Activated CD4-positive, alpha-beta T cell treated with anti-CD3 and anti-CD28 coated beads, Interleukin-2, Interleukin-6, amounts not matched to agents 100 ng/mL and 50 ng/mL, durations not matched to agents 16 hours and 8 hours (primary cell): ENCODE measurements at regions not wholly inside any gene's neighbourhood (a gene's known extent, or its start where the extent isn't known, plus 50 kb on each side); places are given as distances from the start of the nearest gene placed in this dataset.

Experiments used
- DNase-seq: peaks from one replicate; pipeline ENCODE4 v3.0.0-alpha.2; 2020

DNA sequence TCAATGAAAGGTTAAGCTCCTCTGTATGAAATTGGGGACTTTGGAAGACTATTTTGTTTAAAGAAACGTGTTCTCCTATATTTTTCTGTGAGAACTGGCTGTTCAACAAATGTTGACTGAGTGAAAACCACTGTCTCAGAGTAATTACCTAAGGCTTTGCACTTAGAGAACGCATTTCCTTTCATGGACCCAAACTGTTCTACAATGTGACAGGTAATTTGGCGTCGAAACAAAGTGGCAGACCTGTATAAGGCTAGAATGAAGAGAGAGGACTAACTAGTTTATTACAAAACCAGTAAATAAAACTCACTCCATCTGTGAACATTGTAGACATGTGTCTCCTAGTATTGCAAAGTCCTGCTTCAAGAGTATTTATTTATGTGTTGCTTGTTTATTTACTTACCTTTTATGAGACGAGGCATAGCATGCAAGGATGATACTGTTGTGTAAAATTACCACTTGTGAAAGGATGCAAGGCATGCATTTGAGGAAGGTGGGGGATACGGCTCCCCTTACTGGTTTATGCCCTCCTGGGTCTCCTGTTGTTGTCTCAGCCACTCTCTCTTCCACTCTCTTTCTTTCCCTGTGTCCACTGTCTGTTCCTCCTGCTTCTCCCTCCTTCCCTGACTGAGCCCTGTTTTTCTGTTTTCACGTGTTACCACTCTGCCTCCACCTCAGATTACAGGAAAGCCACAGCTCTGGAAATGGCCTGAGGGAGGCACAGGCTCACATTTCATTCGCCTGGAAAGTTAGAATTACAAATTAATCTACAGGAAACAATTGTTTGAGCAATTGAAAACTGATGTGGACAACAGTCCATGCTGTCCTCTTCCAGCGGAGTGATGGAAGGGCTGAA, 444.0 kb upstream of the ZNF608 start:
- DNase-seq: no peak

DNA sequence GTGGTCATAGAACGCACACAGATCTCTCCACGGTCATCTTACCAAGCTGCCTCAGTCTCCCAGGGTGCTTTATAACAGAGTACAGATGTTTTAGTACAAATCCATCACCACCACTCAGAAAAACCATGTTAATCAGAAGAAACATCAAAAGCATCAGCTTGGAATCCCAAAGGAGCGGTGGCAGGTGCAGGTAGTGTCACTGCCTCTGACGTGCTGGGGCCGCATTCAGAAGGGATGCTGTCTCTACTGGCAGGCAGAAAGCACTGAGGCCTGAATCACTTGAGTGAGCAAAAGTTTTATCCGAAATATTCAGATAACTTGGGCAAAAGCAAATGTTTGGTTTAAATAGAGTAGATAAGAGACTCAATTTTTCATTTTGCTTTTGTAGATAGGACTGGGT, 448.4 kb upstream of the ZNF608 start:
- no peak for DNase-seq

DNA sequence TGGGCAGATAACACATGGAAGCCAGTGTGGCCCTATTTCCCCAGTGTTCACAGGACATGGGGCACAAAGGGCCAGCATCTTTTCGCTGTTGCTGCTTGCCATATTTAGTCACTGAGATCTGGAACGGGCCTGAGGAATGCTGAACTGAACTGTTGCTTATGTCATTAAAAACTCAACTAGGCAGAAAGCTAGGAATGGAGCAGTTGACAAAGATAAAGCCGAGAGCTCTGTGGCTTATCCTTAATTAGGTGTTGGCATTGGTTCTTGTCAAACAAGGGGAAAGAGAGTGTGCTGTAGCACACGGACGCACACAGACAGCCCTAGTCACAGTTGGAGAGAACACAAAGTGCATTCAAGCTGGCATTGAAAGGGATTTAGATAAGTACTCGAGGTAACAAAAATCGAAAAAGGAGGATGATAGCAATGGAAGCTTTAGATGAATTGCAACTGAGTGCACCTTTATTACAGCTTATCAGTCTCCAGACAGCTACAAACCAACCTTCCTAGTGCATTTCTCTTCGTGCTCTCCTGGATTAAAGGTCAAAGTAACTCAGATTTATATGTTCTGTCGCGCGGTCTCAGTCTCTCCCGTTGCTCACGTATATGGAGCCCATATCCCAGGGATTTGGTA, 450.2 kb upstream of the ZNF608 start:
- DNase-seq: no peak

DNA sequence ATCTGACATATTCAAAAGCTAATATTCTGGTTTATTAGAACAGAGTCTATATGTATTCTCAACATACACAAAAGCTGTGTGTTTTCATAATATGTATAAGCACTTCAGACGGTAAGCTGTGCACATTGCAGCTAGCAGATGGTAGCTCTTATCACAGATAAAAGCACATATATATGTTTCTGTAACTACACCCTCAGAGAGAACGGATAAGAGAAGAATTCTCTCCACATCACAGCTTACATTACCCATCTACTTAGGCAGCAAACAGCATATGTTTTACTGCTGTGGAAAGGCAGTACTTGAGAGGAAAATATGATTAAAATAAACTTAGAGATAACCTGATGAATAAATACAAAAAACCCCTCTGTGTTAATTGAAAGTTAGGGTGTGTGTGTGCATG, 450.9 kb upstream of the ZNF608 start:
- DNase-seq: no peak

DNA sequence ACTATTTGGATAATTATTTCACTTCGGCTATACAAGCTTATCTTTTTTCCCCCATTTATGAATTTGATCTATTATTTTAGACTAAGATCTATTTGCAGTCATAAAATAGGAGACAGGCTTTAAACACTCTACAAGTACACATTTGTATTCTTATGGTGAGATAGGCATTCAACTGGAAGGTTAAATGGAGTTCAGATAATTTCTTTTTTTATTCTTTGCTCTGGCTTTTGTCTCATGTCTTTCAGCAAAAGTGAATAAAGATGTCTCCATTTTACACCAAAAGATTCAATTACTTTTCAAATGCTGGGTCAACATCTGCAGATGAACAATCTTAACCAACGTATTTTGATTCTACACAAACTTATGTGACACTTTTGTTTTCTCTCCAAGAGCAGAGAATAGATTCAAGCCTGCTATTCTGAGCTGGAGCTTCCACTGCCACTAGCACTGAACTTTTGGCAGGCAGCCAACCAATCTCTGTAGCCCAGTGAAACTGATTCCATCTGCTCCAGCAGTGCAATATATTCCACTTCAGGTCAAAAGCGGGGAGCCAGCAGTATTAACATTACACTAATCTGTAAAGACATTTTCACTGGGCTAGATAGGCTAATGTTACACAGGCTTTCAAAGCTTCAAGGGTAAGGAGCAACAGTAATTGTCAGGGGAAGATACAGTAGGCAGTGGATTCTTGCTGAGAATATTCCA, 452.0 kb upstream of the ZNF608 start:
- DNase-seq: no peak

DNA sequence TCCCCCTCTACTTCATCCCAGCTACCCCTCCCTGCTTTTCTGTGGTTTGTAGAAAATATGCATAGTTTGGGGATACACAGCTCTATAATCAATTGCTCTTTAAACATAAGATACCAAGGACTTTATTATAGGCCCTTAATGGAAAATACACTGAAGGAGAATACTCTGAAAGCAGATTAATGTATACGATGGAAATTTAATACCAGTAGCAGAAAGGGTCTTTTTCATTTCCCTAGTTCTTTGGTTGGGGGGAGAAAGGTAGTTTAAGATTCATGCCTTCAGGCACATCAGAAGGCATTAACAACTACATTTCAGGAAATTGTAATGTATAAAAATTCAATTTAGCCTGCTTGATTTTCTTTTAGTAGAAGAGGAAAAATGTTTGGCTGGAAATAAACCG, 452.9 kb upstream of the ZNF608 start:
- DNase-seq: no peak

DNA sequence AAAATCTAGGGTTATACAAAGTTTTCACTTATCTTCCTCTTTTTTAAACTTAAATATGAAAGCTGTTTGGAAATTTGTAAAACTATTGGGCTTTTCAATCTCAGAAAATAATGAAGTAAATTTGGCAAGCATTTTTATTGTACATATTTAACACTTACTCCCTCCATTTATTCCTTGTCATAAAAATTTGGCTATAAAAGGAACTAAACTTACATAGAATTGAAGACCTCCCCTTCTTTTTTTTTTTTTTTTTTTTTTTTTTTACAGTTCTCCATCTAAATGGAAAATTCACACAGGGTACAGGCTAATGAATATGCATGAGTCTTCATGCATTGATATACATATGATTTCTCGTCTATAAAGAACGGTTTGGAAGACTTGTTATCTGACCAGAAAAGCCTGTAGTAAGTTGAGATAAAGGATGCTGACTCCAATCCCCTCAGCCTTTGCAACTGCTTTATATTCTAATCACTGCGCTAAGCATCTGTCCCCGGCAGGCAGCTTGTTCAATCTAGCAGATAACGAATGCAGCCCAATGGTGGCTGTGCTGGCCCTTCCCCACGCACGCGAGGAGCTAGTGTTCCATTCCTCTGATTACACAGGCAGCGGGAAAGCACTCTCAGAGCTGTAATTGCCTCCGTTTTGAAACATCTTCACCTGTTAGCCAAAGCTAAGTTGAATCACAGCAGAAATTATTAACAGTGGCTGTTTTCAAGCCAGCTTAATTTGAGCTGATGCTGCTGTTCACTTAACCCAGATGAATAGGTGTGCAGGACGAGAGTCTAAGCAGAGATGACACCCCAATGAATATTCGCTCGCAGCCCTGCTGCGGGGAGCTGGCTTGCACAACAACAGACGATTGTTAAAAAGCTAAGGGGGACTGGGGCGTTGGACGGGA, 453.8 kb upstream of the ZNF608 start:
- no peak for DNase-seq

DNA sequence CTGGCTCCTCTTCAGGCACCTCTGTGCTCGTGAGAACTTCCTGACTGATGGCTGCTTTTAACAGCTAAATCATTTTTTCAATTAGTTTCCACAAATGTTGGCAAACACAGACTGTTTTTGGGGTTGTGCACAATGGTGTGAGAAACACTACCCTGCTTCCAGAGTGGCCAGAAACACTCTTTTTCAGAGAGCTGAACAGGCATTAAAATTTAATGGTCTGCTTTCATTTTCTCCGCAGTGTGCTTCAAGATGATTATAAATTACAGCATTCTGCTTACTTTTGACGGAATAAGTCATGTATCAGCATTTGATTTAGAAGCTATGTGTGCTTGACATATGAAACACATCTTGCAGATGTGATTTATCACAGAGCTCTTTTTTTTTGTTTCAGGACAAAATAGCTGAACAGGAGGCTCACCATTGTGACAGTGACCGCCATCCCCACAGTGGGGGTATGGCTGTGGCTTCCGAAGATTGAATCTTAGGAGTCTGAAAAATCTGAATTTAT, 454.5 kb upstream of the ZNF608 start:
- DNase-seq: no peak

DNA sequence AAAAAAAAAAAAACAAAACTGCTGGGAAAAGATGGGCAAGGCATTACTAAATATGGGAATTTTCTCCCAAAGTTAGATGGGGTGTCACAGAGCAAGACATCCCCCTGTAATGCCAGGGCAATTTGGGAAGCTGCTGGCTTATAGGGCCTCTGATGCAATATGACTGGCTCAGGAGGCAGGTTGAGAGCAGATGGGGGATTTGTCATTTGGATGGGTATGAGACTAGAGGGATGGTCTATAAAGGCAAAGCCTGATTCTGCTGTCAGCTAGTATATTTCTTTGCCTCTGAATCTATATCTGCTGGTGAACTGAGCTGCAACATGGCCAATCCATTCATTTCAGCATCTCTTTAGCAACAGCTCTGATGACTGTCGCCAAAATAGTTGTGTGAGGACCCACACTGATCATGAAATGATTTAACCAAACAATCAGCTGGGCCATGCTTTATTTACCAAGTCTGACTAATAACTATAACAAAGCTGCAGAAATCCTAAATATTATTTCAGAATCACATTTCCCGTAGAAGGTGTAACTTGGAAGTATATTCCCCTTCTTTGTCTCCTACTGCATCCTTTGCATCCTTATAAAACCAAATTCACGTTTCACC, 455.1 kb upstream of the ZNF608 start:
- DNase-seq: no peak

DNA sequence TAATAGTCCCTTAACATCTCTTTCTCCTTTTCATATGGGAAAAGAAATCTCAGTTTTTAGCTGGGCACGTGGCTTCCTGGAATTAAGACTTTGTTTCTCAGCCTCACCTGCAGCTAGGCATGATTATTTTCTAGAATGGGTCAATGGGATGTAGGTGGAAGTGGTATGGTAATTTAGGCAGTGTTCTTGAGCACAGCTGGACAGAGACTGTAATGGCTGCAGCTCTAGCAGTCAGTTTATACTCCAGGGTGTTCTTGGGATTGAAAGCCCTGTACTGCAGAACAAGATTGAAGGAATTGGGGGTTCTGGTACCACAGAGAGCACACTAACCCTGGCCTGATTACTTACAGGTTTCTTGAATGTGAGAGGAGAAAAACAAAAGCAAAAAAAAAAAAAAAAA, 455.9 kb upstream of the ZNF608 start:
- no peak for DNase-seq

DNA sequence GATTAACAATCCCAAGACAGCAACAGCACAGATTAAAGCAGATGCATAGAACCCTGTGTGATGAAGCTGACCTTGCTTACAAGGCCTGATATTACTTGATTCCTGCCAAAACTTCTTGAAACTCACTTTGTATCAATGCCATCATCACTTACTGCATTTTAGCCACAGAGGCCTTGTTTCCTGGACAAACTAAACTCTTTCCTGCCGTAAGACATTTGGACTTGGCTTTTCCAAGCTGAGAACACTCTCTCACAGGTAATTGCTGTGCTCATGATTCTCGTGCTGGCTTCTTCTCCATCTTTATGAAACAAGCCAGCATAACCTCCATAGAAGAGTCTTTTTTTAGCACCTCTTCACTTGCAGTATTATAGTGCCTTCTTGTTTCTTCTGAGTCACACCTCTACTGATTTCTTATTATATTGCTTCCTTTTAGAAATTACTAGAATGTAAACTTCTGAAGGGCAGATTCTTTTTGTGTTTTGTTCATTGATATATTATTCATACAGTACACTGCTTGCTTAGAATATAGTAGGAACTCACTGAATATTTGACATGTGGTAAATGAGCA, 456.5 kb upstream of the ZNF608 start:
- no peak for DNase-seq

DNA sequence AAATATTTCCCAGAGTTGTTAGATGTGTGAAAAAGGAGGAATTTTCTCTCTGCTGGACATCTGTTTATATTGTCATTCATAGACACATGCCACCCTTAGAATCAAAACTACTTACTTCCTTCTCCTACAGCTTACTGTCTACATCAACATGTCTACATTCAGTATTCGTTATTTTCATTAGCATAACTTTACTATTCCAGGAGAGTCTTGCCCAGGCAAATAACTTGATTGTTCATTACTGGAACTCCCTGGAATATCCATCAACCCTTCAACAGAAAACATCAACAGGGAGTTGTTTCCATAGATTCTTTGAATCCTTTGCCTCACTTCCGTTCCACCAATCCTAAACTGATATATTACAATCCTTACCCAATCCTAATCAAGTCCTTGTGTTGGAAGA, 457.5 kb upstream of the ZNF608 start:
- DNase-seq: no peak

DNA sequence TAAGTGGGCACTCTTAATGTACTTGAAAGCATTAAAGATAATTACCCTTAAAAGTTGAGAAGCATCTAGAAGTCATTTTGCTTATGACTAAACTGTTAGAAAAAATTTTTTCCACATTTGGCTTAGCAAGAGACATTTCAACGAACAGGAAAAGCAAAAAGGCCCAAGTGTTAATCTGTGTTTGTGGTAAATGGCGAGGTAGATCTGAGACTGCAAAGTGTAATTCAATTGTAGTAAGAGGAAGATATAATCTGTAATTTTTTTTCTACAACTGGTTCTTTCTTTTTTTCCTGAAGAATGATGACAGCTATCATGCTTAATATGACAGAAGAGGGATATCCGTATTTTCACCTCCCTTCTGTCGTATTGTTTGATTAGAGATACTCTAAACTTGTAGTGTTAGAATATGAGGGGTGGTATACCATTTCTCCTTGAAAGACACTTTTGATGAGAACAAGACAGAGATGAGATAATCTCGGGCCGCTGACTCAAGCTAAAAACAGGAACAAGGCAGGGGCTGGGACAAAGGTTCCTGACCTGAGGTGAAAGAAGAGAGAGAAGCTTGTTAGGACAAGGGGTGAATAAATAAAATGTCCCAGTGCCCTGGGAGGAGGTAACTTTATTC, 459.3 kb upstream of the ZNF608 start:
- peak; percentile 1 for DNase-seq

DNA sequence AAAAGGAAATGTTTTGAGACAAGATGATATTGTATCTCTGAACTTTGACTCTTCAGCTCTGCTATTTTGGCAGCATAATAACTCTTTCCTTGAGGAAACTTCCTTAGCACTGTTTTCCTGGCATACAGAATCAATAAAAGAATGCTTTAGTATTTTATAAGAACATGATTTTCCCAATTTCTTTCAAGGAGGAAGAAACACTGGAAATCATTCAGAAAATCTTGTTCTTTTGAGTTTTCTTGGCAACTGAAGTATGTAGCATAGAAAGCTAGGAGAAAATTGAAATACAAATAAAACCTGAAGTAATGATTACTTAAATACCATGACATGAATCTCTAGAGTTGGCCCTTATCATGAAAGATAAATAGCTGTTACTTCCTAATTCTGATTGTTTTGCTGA, 461.4 kb upstream of the ZNF608 start:
- DNase-seq: no peak

DNA sequence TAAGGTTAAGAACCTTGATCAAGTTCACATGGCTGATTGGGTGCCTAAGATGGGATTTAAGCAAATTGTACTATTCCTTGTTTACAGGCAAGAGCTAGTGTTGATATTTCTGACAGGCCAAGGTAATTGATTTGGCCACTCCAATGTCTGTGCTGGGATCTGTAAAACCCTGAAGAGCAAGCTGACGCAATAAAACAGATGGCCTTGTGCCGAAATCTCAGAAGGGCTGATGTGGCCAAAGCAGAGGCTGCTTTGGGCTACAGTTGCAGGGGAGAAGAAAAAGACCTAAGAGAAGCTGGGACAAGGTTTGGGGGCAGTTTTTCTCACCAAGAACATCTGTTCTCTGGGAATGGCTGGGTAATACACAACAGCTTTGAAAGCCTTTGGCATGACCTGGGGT, 463.2 kb upstream of the ZNF608 start:
- DNase-seq: no peak

DNA sequence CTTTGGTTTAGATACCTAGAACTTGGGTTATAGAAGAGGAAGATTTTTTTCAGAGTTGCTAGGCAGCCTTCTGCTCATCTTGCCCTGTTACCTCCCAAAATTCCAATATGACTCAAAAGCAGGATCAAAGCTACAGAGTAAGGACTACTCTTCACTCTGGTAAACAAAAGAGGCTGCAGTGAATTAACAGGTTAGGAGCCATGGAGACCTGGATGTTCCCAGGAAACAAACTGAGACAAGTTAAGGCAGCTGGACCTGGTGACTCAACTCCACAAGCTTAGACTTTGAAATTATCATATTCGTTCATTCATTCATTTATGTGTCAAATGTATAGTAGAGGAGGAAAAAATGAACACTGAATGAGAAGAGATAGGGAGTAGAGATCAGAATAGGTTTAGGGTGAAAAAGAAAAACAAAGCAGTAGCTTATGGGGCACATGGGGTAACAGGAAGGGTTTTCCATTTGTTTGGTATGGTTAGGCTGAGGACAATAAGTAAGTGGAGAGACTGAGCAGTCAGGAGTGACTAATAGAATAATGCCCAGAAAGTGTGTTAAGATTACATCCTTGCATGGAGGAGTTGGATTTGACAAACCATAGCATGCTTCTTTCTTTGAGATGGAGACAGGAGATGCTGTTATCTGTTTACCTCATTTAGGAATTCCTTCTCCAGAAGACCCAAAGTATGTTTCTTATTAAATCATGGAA, 464.0 kb upstream of the ZNF608 start:
- no peak for DNase-seq

DNA sequence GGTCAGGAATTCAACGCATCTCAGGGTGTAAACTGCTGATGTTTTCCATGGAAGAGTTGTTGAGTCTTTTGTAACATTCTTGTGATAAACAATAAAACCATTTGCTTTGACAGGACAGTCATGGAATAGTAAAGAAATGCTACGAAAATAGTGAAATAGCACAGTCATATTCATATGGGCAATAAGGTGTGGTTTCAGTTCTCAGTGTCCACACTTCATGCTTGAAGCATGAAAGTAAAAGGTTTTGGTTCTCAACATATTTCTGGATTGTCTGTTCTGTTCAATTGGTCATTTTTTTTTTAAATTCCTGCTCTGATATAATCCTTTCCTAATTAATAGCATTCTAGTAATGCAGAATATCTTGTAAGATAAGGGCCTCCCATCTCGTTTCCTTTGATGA, 467.6 kb upstream of the ZNF608 start:
- no peak for DNase-seq

DNA sequence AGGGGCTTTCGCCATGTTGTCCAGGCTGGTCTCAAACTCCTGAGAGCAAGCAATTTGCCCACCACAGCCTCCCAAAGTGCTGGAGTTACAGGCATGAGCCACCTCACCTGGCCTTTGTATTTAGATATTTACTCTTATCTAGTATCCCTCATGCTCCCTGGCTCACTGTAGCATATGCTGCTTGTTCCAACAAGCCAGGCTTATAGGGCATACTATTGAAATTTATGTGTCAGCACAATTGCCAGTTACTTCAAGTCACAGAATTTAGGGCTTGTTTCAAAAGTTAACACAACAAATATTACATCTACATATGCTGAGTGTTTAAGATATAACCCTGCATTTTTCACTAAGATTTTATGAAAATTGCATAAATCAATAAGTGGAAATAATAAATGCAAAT, 469.2 kb upstream of the ZNF608 start:
- DNase-seq: no peak

DNA sequence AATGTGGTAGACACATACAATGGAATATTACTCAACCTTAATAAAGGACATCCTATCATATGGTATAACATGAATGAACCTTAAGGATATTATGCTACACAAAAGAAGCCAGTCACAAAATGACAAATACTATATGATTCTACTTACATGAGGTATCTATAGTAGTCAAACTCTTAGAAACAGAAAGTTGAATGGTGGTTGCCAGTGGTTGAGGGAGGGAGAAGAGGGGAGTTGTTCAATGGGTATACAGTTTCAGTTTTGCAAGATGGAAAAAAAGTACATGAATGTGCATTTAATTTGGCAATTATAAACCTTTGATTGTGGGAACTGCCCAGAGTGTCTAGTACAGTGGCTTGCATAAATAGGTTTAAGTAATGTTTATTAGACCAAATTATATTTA, 473.3 kb upstream of the ZNF608 start:
- DNase-seq: no peak

DNA sequence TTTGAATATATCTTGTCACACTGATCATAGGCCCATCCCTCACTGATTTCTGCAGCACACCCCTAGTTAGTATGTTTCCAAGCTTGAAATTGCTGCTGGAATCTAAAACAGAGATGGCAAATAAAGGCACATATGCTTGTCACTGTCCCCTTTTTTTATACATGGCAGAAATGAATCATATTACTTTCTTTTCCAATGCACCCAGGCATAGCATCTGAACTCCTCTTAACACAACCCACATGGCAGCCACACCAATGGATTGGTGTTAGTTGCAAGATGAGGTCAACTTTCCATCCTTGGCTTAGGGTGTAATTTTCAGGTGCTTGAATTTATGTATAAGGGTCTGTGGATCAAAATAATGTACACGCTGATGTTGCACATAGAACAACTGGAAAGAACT, 473.8 kb upstream of the ZNF608 start:
- no peak for DNase-seq
